ENCODE measurements at regions not wholly inside any gene's neighbourhood (a gene's known extent, or its start where the extent isn't known, plus 50 kb on each side); places are given as distances from the start of the nearest gene placed in this dataset.
"Not testable (repeated sequence)": the region's sequence is repeated elsewhere in the genome, so short reads cannot be mapped to it uniquely, and the experiment has no call there.

DNA sequence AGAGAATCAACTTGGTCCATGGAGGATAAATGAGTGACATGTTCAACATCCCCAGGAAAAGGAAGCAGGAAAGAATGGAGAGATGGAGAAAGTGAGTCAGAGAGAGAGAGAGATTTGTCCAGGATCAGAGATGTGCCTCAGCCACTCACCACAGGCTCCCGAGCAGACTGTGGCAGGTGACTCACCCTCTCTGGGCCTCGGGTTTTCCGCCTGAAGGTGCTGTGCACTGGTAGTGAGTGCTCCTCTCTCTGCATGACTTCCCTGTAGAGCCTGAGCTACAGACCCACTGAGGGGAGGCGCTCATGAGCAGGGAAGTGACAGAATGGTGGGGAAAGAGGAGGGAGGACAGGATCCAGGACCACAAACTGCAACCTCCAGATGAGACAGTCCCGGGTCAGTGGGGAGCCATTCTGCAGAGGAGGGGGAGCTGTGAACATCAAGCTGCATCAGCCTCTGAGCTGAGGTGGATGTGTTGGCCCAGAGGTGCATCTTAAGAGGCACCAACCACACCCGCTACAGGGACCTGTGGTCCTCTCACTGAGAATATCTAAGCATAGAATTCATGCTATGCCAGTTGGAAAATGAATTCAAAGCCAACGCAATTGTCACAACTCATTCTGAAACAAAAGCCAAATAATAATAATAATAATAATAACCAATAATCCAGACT lies 433.4 kb downstream of the BRD1 start:
- no peak for DNase-seq (ENCODE audit: low read depth in 2 of 2)

DNA sequence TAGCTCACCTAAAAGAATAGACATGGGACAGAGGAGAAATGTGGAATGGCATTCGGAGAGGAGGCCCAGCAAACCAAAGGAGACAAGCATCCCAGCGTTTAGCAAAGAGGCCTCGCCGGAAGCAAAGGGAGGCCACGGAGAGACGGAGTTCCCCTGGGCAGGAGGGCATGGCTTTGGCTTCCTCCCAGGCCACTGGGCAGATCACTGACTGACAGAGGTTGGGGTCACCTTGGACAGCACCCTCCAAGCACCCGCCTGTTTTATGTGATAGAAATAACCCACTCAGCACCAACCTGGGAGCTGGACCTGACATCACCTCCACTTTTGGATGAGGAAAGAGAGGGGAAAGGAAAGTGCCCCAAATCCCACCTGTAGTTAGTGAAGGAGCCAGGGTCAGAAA lies 434.1 kb downstream of the BRD1 start:
- DNase-seq (ENCODE audit: low read depth in 2 of 2): no peak

DNA sequence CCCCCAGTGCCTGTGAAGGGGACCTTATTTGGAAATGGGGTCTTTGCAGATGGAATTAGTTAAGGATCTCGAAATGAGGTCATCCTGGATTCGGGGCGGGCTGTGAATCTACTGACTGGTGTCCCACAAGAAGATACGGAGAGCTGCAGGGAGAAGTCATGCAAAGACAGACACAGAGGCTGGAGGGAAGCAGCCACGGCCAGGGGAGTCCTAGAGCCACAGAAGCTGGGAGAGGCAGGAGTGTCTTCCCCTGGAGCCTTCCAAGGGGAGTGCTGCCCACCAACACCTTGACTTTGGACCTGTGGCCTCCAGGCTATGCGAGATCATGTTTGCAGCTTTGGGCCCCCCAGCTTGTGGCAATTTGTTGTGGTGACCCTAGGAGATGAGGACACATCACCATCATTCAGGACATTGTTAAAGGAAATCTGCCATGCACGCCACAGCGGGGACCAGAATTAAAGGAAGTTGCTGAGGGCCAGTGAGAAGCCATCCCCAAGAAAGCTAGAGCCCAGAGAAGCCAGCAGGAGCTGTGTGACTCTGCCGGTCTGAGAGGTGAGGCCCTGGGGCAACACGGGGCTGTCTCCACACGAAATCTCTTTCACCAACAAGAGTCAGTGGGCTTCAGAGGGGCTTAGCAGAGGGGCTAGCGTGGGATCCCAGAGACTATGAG lies 434.7 kb downstream of the BRD1 start:
- DNase-seq (ENCODE audit: low read depth in 2 of 2): no peak

- DNase-seq (ENCODE audit: low read depth in 2 of 2): no peak
Observed at GRCh38 chr22:49392247-49392646, 435.4 kb downstream of the BRD1 start.

DNA sequence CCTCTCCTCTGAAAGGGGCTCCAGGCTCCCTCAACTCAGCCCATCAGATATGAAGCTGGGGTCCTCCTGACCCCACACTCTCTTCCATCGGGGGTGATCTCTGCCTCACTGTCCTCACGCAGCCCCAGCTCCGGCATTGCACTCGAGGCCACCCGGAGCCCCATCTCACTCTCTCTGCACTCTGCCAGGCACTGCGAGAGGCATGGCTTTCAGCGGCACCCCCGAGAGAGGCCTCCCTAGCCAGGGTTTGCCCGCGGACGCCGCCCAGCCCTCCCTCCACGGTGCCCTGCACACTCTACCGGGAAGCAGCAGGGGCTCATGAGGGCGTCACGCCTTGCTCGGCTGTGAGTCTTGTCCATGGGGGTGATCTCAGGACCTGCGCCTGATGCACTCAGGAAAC lies 436.2 kb downstream of the BRD1 start:
- DNase-seq (ENCODE audit: low read depth in 2 of 2): no peak

DNA sequence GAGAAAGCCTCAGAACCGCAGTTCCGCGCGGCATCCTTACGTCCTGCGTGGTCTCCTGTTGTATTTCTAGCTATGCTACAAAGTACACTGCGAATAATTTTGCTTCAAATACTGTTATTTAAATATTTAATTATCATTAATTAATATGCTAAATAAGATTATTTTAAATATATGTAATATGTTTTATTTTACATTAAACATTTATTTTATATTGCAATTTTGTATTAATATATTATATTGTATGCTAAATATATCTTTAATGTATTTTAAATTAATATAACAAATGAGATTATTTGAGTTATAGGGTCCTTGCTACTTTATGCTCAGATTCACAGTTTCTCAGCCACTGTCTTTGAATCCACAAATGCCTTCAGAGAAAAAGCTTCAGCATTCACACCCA lies 436.7 kb downstream of the BRD1 start:
- no peak for DNase-seq (ENCODE audit: low read depth in 2 of 2)

- not testable (repeated sequence) for DNase-seq (ENCODE audit: low read depth in 2 of 2)
Observed at GRCh38 chr22:49383909-49384308, 443.8 kb downstream of the BRD1 start.

DNA sequence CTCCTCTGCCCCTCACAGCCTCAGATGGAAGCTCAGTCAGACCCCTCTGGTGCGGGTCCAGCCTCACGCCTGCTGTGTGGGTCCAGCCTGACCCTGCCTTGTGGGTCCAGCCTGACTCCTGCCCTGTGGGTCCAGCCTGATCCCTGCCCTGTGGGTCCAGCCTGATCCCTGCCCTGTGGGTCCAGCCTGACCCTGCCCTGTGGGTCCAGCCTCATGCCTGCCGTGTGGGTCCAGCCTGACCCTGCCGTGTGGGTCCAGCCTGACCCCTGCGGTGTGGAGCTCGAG lies 445.3 kb downstream of the BRD1 start:
- DNase-seq (ENCODE audit: low read depth in 2 of 2): no peak

GRCh38 chr22:49381595-49382450 lies 445.9 kb downstream of the BRD1 start:
- DNase-seq (ENCODE audit: low read depth in 2 of 2): no peak

- DNase-seq (ENCODE audit: low read depth in 2 of 2): no peak
Observed at GRCh38 chr22:49380828-49381114, 446.9 kb downstream of the BRD1 start.

DNA sequence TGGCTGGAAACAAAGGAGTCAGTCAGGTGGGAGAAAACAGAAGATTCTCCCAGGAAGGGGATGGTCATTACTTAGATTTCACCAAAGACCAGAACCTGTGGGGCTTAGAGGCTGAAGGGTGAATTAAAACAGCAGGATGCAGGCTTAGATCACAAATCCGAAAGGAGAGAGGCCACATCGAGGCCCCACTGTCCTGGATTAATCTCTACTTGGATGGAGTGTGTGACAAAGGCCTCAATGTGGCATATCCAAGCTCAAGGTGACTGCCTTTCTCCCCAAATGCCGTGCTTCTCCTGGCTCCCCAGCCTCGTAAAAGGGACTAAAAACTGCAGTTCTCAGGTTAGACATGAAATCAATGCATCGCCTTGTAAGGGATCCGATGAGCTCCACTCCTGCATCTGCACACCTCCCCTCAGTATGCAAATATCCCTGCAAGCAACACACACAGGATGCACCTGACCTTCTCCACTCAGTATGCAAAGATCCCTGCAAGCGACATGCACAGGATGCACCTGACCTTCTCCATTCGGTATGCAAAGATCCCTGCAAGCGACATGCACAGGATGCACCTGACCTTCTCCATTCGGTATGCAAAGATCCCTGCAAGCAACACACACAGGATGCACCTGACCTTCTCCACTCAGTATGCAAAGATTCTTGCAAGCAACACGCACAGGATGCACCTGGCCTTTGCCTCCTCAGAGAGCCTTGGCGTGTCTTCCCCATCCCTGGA lies 447.4 kb downstream of the BRD1 start:
- no peak for DNase-seq (ENCODE audit: low read depth in 2 of 2)

DNA sequence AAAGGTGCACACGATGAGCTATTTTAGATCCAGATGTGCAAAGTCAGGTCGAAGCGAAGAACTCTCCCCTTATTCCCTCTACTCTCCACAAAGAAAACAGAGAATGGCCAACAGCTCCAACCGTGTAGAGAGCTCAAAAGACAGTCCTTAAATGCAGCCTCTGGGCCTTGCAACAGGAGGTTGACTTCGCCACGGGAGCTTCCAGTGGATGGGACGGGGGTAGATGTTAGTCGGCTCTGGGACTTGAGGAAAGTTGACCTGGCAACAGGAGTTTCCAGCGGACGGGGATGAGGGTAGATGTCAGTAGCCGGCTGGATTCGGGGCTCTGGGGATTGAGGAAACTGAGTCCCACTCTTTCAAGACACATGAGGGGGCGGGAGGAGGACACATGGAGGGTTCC lies 450.4 kb downstream of the BRD1 start:
- no peak for DNase-seq (ENCODE audit: low read depth in 2 of 2)

DNA sequence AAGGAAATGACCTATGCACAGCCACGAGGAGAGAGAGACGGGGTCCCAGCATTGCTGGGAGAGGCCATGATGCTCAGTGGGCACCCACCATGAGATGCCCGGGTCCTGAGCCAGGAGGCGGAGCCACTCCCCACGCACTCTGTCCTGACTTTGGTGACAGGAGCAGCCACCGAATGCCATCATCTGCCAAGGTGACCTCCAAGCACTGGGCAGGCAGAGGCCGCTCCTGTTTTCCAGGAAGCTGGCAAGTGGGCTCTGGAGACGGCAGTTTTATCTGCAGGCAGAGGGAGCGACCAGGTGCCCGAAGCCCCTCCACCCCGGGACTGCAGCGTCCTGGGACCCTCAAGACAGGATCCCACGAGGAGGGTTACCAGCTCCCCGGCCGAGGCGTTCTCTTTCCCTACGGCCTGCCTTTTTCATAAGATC lies 453.9 kb downstream of the BRD1 start:
- DNase-seq (ENCODE audit: low read depth in 2 of 2): no peak

GRCh38 chr22:49373289-49373666 lies 454.4 kb downstream of the BRD1 start:
- no peak for DNase-seq (ENCODE audit: low read depth in 2 of 2)

DNA sequence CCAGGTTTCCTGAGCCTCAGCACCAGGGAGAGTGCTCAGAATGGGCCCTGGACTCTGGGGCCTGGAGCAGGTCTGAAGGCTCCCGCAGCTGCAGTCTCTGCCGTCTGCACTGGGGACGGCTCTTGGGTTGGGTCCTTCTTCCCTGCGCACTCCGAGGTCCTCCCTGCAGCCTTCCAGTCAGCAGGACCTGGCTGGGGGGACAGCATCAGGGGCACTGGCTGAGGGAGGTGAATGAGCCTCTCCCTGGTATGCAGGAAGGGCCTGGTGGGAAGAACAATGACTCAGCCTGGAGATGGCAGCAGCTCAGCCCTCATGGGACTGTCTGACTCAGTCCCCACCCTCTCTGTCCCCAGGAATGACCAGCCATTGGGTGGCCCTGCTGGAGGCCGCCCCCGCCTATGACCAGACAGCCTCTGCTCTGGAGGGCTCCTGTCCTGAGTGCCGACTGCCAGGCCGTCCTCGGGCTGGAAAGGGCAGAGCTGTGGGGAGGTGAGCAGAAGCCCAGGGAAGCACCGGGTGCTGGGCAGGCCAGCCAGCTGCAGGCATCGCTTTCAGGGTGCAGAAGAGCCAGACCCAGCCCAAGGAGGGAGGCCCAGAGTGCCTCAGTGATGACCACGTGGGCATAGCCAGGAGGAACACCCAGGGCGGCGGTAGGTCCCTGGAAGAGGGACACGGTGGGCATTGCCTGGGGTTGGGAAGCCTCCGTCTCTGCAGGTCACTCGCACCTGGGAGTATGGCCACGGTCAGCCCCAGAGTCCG lies 455.0 kb downstream of the BRD1 start:
- no peak for DNase-seq (ENCODE audit: low read depth in 2 of 2)

DNA sequence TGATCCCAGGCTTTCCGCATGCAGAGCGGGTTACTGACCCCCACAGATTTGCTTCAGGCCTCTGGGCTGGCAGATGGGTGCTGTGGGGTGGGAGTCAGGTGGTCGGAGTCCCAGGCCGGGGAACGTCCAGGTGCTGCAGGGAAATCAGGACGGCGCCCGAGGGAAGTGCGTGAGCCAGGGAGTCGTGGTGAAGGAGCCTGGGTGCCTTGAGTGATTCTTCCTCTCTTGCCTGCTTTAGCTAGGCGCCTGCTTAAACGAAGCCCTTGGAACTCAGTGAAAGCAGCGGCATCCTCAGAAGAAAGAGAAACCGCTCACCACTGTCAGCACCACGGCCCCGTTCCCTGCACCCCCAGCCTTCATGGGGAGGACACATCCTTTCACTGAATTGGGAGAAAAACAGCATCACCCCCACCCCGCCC lies 455.6 kb downstream of the BRD1 start:
- no peak for DNase-seq (ENCODE audit: low read depth in 2 of 2)

DNA sequence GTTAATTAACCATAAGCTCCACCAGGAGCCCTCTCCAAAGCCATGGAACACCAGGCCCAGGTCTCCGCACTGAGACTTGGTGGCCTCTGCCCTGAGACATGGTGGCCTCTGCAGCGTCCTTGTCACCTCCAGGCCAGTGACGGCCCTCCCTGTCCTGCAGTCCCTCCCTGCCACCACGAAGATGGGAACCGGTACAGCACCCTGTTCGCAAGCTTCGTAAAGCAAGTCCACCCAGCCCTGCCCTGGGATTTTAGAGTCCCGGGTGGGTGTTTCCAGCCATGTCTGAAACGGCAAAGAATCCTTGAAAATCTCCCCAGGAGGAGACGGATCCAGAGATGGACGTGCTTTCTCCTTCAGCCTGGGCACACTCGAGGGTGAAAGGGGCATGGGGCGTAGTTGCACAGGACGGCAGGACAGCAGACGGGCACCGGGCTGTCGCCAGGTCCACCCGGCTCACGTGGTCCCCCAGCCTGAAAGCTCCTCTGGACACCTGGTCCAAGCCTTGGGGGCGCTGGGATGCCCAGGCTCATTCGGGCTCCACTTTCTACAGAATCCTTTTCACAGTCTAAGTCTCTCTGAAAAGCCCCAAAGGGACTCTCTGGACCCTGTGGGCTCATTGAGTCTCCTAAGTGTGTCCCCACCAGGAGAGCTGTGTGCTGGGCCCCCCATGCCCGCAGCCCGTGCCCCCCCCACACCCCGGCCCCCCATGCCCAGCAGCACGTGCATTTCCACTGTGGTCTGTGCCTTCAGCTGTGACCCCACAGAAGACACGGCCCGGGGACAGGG lies 456.2 kb downstream of the BRD1 start:
- DNase-seq (ENCODE audit: low read depth in 2 of 2): no peak

GRCh38 chr22:49370627-49371301 lies 456.9 kb downstream of the BRD1 start:
- DNase-seq (ENCODE audit: low read depth in 2 of 2): no peak

DNA sequence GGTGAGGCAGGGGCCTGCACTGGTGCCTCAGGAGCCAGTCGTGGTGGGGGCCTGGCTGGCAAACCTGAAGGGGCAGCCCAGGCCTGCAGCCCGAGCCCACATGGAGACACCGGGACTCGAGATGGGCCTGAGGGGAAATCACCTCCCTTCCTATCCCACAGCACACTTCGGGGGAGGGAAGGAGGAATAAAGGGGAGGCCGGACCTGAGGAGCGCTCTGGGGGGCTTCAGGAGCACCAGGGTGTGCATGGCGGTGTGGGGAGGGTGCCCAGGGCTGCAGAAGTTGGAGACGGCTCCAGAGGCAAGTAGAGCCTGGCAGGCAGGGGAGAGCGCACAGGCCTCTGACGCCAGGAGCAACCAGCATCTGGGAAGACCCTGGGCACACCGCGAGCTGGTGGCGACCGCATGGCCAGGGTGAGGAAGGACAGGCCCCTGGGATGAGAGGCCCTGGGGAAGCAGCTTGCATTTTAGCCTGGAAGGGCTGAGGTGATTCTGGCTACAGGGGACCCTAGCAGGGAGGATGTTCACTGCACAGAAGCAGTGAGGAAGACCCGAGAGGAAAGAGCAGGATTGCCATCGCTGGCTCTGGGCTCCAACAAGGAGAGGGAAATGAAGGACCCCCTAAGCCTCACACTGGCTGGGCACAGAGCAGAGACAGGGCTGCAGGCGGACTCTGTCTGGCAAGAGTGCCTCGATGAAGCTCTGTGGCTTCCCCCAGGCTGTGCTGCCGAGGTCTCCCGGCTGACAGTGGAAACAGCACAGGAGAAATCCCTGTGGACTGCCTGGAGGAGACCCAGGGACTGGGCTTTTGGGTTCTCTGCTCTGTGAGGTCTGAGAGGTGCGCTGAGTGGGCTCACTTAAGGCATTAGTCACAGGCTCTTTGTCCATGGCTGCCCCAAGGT lies 457.7 kb downstream of the BRD1 start:
- no peak for DNase-seq (ENCODE audit: low read depth in 2 of 2)
